B cell (primary cell): ENCODE measurements at regions not wholly inside any gene's neighbourhood (a gene's known extent, or its start where the extent isn't known, plus 50 kb on each side); places are given as distances from the start of the nearest gene placed in this dataset.

ENCODE experiments used
- ATAC-seq: fragments of 200-7000 bp; cut with Tn5 transposase; one replicate; pipeline ENCODE4 v1.10.0; 2021; ENCODE audit warnings: low read depth, mild to moderate bottlenecking, moderate number of reproducible peaks, moderate library complexity
- CTCF ChIA-PET: fragments of 350-600 bp; sonication (Branson Sonifier 250); formaldehyde crosslinking; loops from one replicate; lab custom pipeline; 2021; ENCODE audit warnings: antibody characterized with exemption, inconsistent platforms; lab: Charles Lee
- POLR2A ChIA-PET: fragments of 350-600 bp; sonication (Branson Sonifier 250); formaldehyde crosslinking; loops from one replicate; lab custom pipeline; 2021; ENCODE audit warnings: antibody characterized with exemption; lab: Charles Lee
- DNase-seq: peaks from one replicate; pipeline ENCODE4 v3.0.0; 2013
- H2AFZ ChIP-seq: 2 replicates; pipeline ENCODE4 v1.6.1; 2012; ENCODE audit warnings: mild to moderate bottlenecking, low read depth, low read length; ENCODE audit not compliant: insufficient read depth, poor library complexity, severe bottlenecking
- H3K27ac ChIP-seq, 2 donors: 1 replicate in 1 of 2; 2 replicates in 1 of 2; pipeline ENCODE4 v1.5.1; 2012 to 2013; ENCODE audit warnings: low read length in 2 of 2, mild to moderate bottlenecking in 2 of 2, moderate library complexity in 1 of 2
- H3K27me3 ChIP-seq, 4 experiments: fragments of 200-600 bp in 1 of 4; sonication (generic) in 1 of 4; replicated peaks in 1 of 4; 1 replicate in 2 of 4; 2 replicates in 2 of 4; pipeline versions ENCODE4 v1.6.1 to v1.7.0; 2013 to 2016; ENCODE audit warnings: low read length in 3 of 4, mild to moderate bottlenecking in 2 of 4, mixed read lengths in 1 of 4, moderate library complexity in 1 of 4; ENCODE audit not compliant: insufficient read depth in 4 of 4, control insufficient read depth in 3 of 4; ENCODE audit errors: control extremely low read depth in 1 of 4
- H3K36me3 ChIP-seq, 2 experiments: replicated peaks in 1 of 2; 1 replicate in 1 of 2; 2 replicates in 1 of 2; pipeline versions ENCODE4 v1.6.1 to v1.7.1; 2013; ENCODE audit warnings: low read length in 1 of 2; ENCODE audit not compliant: insufficient read depth in 2 of 2, control insufficient read depth in 1 of 2; ENCODE audit errors: control extremely low read depth in 1 of 2, extremely low read depth in 1 of 2
- H3K4me1 ChIP-seq, 2 donors: fragments of 200-600 bp in 1 of 2; sonication (generic) in 1 of 2; 1 replicate in 1 of 2; 2 replicates in 1 of 2; pipeline versions ENCODE4 v1.5.1 to v1.6.1; 2013 to 2017; ENCODE audit warnings: low read length in 2 of 2; ENCODE audit not compliant: control insufficient read depth in 2 of 2, insufficient read depth in 2 of 2
- H3K4me2 ChIP-seq: replicated peaks from 2 replicates; pipeline ENCODE3; 2012; ENCODE audit warnings: mild to moderate bottlenecking, low read depth, low read length; ENCODE audit not compliant: poor library complexity, severe bottlenecking
- H3K4me3 ChIP-seq, 5 experiments: fragments of 200-600 bp in 1 of 5; sonication (generic) in 1 of 5; 1 replicate in 3 of 5; 2 replicates in 2 of 5; pipeline versions ENCODE4 v1.5.1 to v1.7.0; 2011 to 2016; ENCODE audit warnings: low read length in 4 of 5, mild to moderate bottlenecking in 4 of 5, low read depth in 2 of 5, control low read depth in 1 of 5, moderate library complexity in 1 of 5; ENCODE audit not compliant: insufficient read depth in 1 of 5; ENCODE audit errors: control extremely low read depth in 1 of 5, extremely low read depth in 1 of 5
- H3K79me2 ChIP-seq: fragments of 200-600 bp; sonication (generic); one replicate; pipeline ENCODE4 v1.6.0; 2016; ENCODE audit warnings: low read length; ENCODE audit not compliant: control insufficient read depth, insufficient read depth
- H3K9ac ChIP-seq: fragments of 200-600 bp; sonication (generic); 2 replicates; pipeline ENCODE4 v1.6.1; 2017; ENCODE audit warnings: mild to moderate bottlenecking, low read length, moderate library complexity
- H3K9me3 ChIP-seq, 3 donors: one replicate each; pipeline versions ENCODE4 v1.6.1 to v1.7.1; 2013; ENCODE audit warnings: low read length in 2 of 3; ENCODE audit not compliant: control insufficient read depth in 2 of 3, insufficient read depth in 1 of 3; ENCODE audit errors: control extremely low read depth in 1 of 3
- H4K20me1 ChIP-seq: 2 replicates; pipeline ENCODE4 v1.6.0; 2012; ENCODE audit warnings: mild to moderate bottlenecking, low read length; ENCODE audit not compliant: insufficient read depth, control insufficient read depth, poor library complexity, severe bottlenecking
- H3K27ac Mint-ChIP-seq: one replicate; pipeline ENCODE4 v1.8.0; 2021; ENCODE audit warnings: mixed read lengths
- H3K27me3 Mint-ChIP-seq: one replicate; pipeline ENCODE4 v1.8.0; 2021; ENCODE audit warnings: mixed read lengths
- H3K4me1 Mint-ChIP-seq: one replicate; pipeline ENCODE4 v1.8.0; 2021; ENCODE audit warnings: mixed read lengths
- H3K4me3 Mint-ChIP-seq: one replicate; pipeline ENCODE4 v1.8.0; 2021; ENCODE audit warnings: mixed read lengths
- H3K9me3 Mint-ChIP-seq: one replicate; pipeline ENCODE4 v1.8.0; 2022; ENCODE audit warnings: mixed read lengths; ENCODE audit not compliant: insufficient read depth
- CTCF ChIP-seq: fragments of 200-600 bp; IDR thresholded peaks from one replicate; pipeline ENCODE4 v1.8.0; 2022; ENCODE audit warnings: antibody characterized with exemption, mild to moderate bottlenecking
- EZH2 ChIP-seq: IDR thresholded peaks from 2 replicates; pipeline ENCODE4 v1.6.1; 2012; ENCODE audit warnings: borderline replicate concordance, low read depth, mild to moderate bottlenecking, moderate library complexity, low read length; ENCODE audit not compliant: insufficient read depth, poor library complexity, severe bottlenecking
- WGBS: methylation state at CpG from one replicate; pipeline ENCODE4 v1.1.5; 2013; ENCODE audit warnings: missing lambda C conversion rate; ENCODE audit not compliant: insufficient coverage; 5-methylcytosine and 5-hydroxymethylcytosine counted together
- intact Hi-C: fragments of 100-400 bp; cut with micrococcal nuclease; formaldehyde crosslinking; loops from one replicate; pipeline ENCODE4 v1.10.0; 2022

GRCh38 chr1:101307985-101308689, 71.3 kb downstream of the S1PR1 start:
- Histone ChIP-seq H3K4me1 (peaks cover 54 to 61% of the 10 kb centered on the region in 2 donors), H3K36me3 (peaks cover 0 to 16% of the 10 kb centered on the region in 2 experiments), H3K79me2 (peaks cover 5% of the 10 kb centered on the region), H3K27ac (peak overlapping the region; percentile 86 to 97), H3K27me3 (no peaks in the 10 kb centered on the region), H4K20me1 (no peaks in the 10 kb centered on the region), H3K9ac (peak overlapping the region; percentile 62), H2AFZ (peak overlapping the region; percentile 60), H3K4me2 (peak overlapping the region; percentile 81), H3K9me3 (no peaks in the 10 kb centered on the region), H3K4me3 (peak overlapping the region; percentile 40 to 60 (median 43))
- ChIA-PET CTCF (interaction anchor here (1.4 to 7.2 kb wide), 10 partner anchors 8 to 386 kb away, joined by 4 to 144 read pairs (median 13); no protein-coding TSS in a partner anchor), POLR2A (interaction anchor here (0.5 to 1.5 kb wide), 2 partner anchors 49 to 70 kb away, joined by 3 to 14 read pairs; no protein-coding TSS in a partner anchor)
- H3K9me3 Mint-ChIP-seq, result no peaks in the 10 kb centered on the region
- H3K27me3 Mint-ChIP-seq, result no peaks in the 10 kb centered on the region
- TF ChIP-seq CTCF (no peak), EZH2 (no peak)
- ATAC-seq, result no peak
- peak overlapping the region; percentile 91 for H3K27ac Mint-ChIP-seq
- WGBS, result 61% methylated on average over 6 of the region's 7 CpGs
- peak; percentile 20 for DNase-seq
- intact Hi-C loops, result loop anchor here (2.0 to 5.0 kb wide), 3 partner anchors 69 to 281 kb away; partner anchors contain the start of gene DPH5
- peak overlapping the region; percentile 86 for H3K4me3 Mint-ChIP-seq
- peaks cover 64% of the 10 kb centered on the region for H3K4me1 Mint-ChIP-seq

GRCh38 chr1:101308935-101309333, 72.1 kb downstream of the S1PR1 start:
- no peak for DNase-seq
- POLR2A ChIA-PET, result interaction anchor here (0.6 to 1.8 kb wide), 7 partner anchors 48 to 1272 kb away, joined by 3 to 14 read pairs (median 5); partner anchors contain the start of gene EXTL2
- peaks cover 54 to 62% of the 10 kb centered on the region in 2 donors for H3K4me1 ChIP-seq
- H3K79me2 ChIP-seq, result peaks cover 5% of the 10 kb centered on the region
- peak overlapping the region; percentile 60 for H2AFZ ChIP-seq
- peak overlapping the region; percentile 81 for H3K4me2 ChIP-seq
- WGBS, result no CpG with 5 or more reads among the region's 8 CpGs
- TF ChIP-seq CTCF (no peak), EZH2 (no peak)
- no peaks in the 10 kb centered on the region for H3K9me3 Mint-ChIP-seq
- H4K20me1 ChIP-seq, result no peaks in the 10 kb centered on the region
- peak overlapping the region; percentile 40 to 60 (median 43) for H3K4me3 ChIP-seq
- CTCF ChIA-PET, result interaction anchor here (0.7 to 7.2 kb wide), 40 partner anchors 9 to 414 kb away, joined by 3 to 144 read pairs (median 7); partner anchors contain the start of genes DPH5, EXTL2 and SLC30A7
- peaks cover 0 to 9% of the 10 kb centered on the region in 2 experiments for H3K36me3 ChIP-seq
- peak overlapping the region; percentile 91 for H3K27ac Mint-ChIP-seq
- H3K27ac ChIP-seq, result peak overlapping the region; percentile 86 to 97
- H3K9ac ChIP-seq, result peak overlapping the region; percentile 62
- peak overlapping the region; percentile 86 for H3K4me3 Mint-ChIP-seq
- no peaks in the 10 kb centered on the region for H3K27me3 Mint-ChIP-seq
- ATAC-seq, result peak; percentile 26
- no peaks in the 10 kb centered on the region for H3K9me3 ChIP-seq
- intact Hi-C loops, result loop anchor here (1.0 to 5.0 kb wide), 5 partner anchors 48 to 282 kb away; partner anchors contain the start of gene DPH5
- no peaks in the 10 kb centered on the region for H3K27me3 ChIP-seq
- peaks cover 68% of the 10 kb centered on the region for H3K4me1 Mint-ChIP-seq
